ENCODE measurements at regions not wholly inside any gene's neighbourhood (a gene's known extent, or its start where the extent isn't known, plus 50 kb on each side); places are given as distances from the start of the nearest gene placed in this dataset.

GRCh38 chr10:57716884-57717283, 550.8 kb downstream of the IPMK start:
- Histone ChIP-seq H3K4me3 (ENCODE audit: low read length) (no peak overlapping the region), H3K27me3 (ENCODE audit: control insufficient read depth in 1 of 2, insufficient read depth in 2 of 2, low read length in 2 of 2) (no peaks in the 10 kb centered on the region), H3K9me3 (ENCODE audit: control insufficient read depth in 1 of 2, insufficient read depth in 1 of 2, low read length in 2 of 2) (no peaks in the 10 kb centered on the region), H3K36me3 (ENCODE audit: insufficient read depth, low read length) (no peaks in the 10 kb centered on the region), H3K4me1 (ENCODE audit: insufficient read depth, low read length) (no peaks in the 10 kb centered on the region), H3K27ac (ENCODE audit: low read depth in 1 of 2, low read length in 2 of 2) (no peak overlapping the region)
- no peak overlapping the region for H3K4me3 Mint-ChIP-seq
- ATAC-seq (ENCODE audit: poor library complexity) (no peak), DNase-seq (no peak)
- TF ChIP-seq CTCF (IDR thresholded peaks at IDR 0.05): no peak
- intact Hi-C loops (cut with DNase I, micrococcal nuclease): no loop called here
- no peaks in the 10 kb centered on the region for H3K4me1 Mint-ChIP-seq (ENCODE audit: low read depth)
- POLR2A ChIA-PET: no interaction called here
- peaks cover 12% of the 10 kb centered on the region for H3K9me3 Mint-ChIP-seq
- CTCF ChIA-PET: no interaction called here
- H3K27ac Mint-ChIP-seq: no peak overlapping the region
- H3K27me3 Mint-ChIP-seq: no peaks in the 10 kb centered on the region
- no peaks in the 10 kb centered on the region for H3K36me3 Mint-ChIP-seq (ENCODE audit: low read depth)

DNA sequence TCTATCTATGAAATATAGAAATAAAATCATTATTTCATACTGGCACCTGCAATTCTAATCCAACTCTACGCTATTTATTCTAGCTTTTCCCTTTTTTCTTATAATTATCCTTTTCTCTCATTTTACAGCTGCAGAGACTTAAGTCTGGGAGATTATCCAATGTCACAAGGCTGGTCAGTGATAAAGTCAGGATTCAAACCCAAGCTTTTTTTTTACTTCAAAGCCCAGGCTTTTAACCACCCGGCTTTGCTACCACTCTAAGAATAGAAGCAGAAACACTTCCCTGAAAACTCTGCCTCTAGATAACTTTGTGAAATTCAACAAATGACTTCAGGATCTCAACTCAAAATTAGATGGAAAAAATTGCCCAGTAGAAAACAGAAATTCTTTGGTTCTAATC, 552.5 kb downstream of the IPMK start:
- Mint-ChIP-seq H3K4me3 (no peak overlapping the region), H3K36me3 (ENCODE audit: low read depth) (no peaks in the 10 kb centered on the region), H3K27ac (no peak overlapping the region), H3K27me3 (no peaks in the 10 kb centered on the region), H3K4me1 (ENCODE audit: low read depth) (no peaks in the 10 kb centered on the region), H3K9me3 (peaks cover 8% of the 10 kb centered on the region)
- DNase-seq (no peak), ATAC-seq (ENCODE audit: poor library complexity) (no peak)
- Histone ChIP-seq H3K4me3 (ENCODE audit: low read length) (no peak overlapping the region), H3K27ac (ENCODE audit: low read depth in 1 of 2, low read length in 2 of 2) (no peak overlapping the region), H3K27me3 (ENCODE audit: control insufficient read depth in 1 of 2, insufficient read depth in 2 of 2, low read length in 2 of 2) (no peaks in the 10 kb centered on the region), H3K9me3 (ENCODE audit: control insufficient read depth in 1 of 2, insufficient read depth in 1 of 2, low read length in 2 of 2) (no peaks in the 10 kb centered on the region), H3K36me3 (ENCODE audit: insufficient read depth, low read length) (no peaks in the 10 kb centered on the region), H3K4me1 (ENCODE audit: insufficient read depth, low read length) (no peaks in the 10 kb centered on the region)
- POLR2A ChIA-PET: no interaction called here
- intact Hi-C loops (cut with DNase I, micrococcal nuclease): no loop called here
- CTCF ChIA-PET: no interaction called here
- no peak for TF ChIP-seq CTCF (IDR thresholded peaks at IDR 0.05)

- H3K36me3 ChIP-seq (ENCODE audit: insufficient read depth, low read length): no peaks in the 10 kb centered on the region
- H3K4me1 ChIP-seq (ENCODE audit: insufficient read depth, low read length): no peaks in the 10 kb centered on the region
- POLR2A ChIA-PET: interaction anchor here (0.6 kb wide), 1 partner anchor 144 kb away, joined by 3 read pairs; no protein-coding TSS in a partner anchor
- H3K27ac Mint-ChIP-seq: no peak overlapping the region
- TF ChIP-seq CTCF (IDR thresholded peaks at IDR 0.05): no peak
- H3K27me3 ChIP-seq (ENCODE audit: control insufficient read depth in 1 of 2, insufficient read depth in 2 of 2, low read length in 2 of 2): no peaks in the 10 kb centered on the region
- H3K4me1 Mint-ChIP-seq (ENCODE audit: low read depth): no peaks in the 10 kb centered on the region
- H3K4me3 ChIP-seq (ENCODE audit: low read length): no peak overlapping the region
- H3K4me3 Mint-ChIP-seq: no peak overlapping the region
- H3K27ac ChIP-seq (ENCODE audit: low read depth in 1 of 2, low read length in 2 of 2): no peak overlapping the region
- no peaks in the 10 kb centered on the region for H3K9me3 Mint-ChIP-seq
- no peaks in the 10 kb centered on the region for H3K36me3 Mint-ChIP-seq (ENCODE audit: low read depth)
- no peaks in the 10 kb centered on the region for H3K27me3 Mint-ChIP-seq
- intact Hi-C loops (cut with DNase I, micrococcal nuclease): no loop called here
- ATAC-seq (ENCODE audit: poor library complexity) (no peak), DNase-seq (no peak)
- peaks cover 0 to 4% of the 10 kb centered on the region in 2 experiments for H3K9me3 ChIP-seq (ENCODE audit: control insufficient read depth in 1 of 2, insufficient read depth in 1 of 2, low read length in 2 of 2)
- CTCF ChIA-PET: no interaction called here
Measured at GRCh38 chr10:57707300-57707658, 560.4 kb downstream of the IPMK start.

All from CD4-positive, alpha-beta T cell (primary cell).